Pancreas (tissue), 10 donors: ENCODE measurements at regions not wholly inside any gene's neighbourhood (a gene's known extent, or its start where the extent isn't known, plus 50 kb on each side); places are given as distances from the start of the nearest gene placed in this dataset.
"Not testable (repeated sequence)": the region's sequence is repeated elsewhere in the genome, so short reads cannot be mapped to it uniquely, and the experiment has no call there.

Experiments
- ATAC-seq, 4 donors: fragments of 200-7000 bp; cut with Tn5 transposase; one replicate each; pipeline versions ENCODE4 v1.8.0 to v1.9.1; 2020; ENCODE audit warnings: mild to moderate bottlenecking in 4 of 4, moderate library complexity in 4 of 4
- DNase-seq, 6 donors: peaks; one replicate each; pipeline ENCODE4 v3.0.0-alpha.2; 2020
- FAIRE-seq: peaks from 2 replicates; lab custom pipeline; 2012; peaks lifted over from hg19 to GRCh38; lab: Jason Lieb, UNC
- H3K27ac ChIP-seq, 4 donors: fragments of 200-600 bp; sonication (generic); 1 replicate in 3 of 4; 2 replicates in 1 of 4; pipeline versions ENCODE4 v1.5.0 to v1.8.0; 2020
- H3K27me3 ChIP-seq, 4 donors: fragments of 200-600 bp; one replicate each; pipeline ENCODE4 v1.8.0; 2021
- H3K36me3 ChIP-seq, 3 donors: fragments of 200-600 bp; sonication (generic) in 1 of 3; one replicate each; pipeline versions ENCODE4 v1.5.0 to v1.8.0; 2020 to 2021
- H3K4me1 ChIP-seq, 3 donors: fragments of 200-600 bp; one replicate each; pipeline ENCODE4 v1.8.0; 2021
- H3K4me3 ChIP-seq, 4 donors: fragments of 200-600 bp; sonication (generic) in 2 of 4; one replicate each; pipeline versions ENCODE4 v1.5.0 to v1.8.0; 2020 to 2021
- H3K9me3 ChIP-seq, 4 donors: fragments of 200-600 bp; one replicate each; pipeline ENCODE4 v1.8.0; 2021
- WGBS, 2 donors: extraction: QIAGEN DNeasy Blood & Tissue Kit; methylation state at CpG; one replicate each; pipeline ENCODE4 v1.1.7; 2013; 5-methylcytosine and 5-hydroxymethylcytosine counted together
- intact Hi-C, 3 donors: fragments of 100-400 bp; cut with DNase I; formaldehyde crosslinking; loops; one replicate each; pipeline versions ENCODE4 v1.11.1 to v1.14.2; 2022
- TF ChIP-seq, protein P1 (sequence below), 4 donors: fragments of 200-600 bp; sonication (generic) in 3 of 4; IDR thresholded peaks; one replicate each; pipeline versions ENCODE4 v1.5.0 to v1.8.0; 2021; ENCODE audit warnings: antibody characterized with exemption in 4 of 4
- donor health status: healthy with polysubstance abuse.
- donor health status: DM: no; HTN: no; CAD: no; lungs with moderate emphysema.
- donor health status: DM: no; HTN: no; CAD: no.
- donor health status: control.
- donor health status: control.
- donor health status: Bipolar disorder and iron deficiency.
- donor health status: DM: yes; HTN: yes; CAD: no.
- donor health status: DM: no; HTN: no; CAD: no.
- donor health status: DM: no; HTN: no; CAD: no.
- donor health status: DM: yes; HTN: yes; CAD: no.

DNA sequence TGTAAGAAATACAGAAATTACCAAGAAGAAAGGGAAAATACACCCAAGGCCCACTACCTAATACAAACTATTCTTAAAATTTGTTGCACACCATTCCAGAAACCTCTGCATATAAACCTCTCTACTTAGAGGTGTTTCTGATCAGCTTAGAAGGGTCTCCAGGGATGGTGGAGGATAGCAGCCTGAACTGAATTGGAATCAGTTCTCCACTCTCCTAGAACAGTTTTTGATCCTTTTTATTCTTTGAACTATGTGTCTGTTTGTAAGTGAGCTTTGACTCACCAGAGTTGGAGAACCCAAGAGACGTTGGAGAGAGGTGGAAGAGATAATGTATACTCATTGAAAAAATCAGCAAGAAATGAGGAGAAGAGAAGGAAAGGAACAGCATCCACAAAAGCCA, 96.6 kb upstream of the OTUD4 start:
- TF ChIP-seq, protein P1, sequence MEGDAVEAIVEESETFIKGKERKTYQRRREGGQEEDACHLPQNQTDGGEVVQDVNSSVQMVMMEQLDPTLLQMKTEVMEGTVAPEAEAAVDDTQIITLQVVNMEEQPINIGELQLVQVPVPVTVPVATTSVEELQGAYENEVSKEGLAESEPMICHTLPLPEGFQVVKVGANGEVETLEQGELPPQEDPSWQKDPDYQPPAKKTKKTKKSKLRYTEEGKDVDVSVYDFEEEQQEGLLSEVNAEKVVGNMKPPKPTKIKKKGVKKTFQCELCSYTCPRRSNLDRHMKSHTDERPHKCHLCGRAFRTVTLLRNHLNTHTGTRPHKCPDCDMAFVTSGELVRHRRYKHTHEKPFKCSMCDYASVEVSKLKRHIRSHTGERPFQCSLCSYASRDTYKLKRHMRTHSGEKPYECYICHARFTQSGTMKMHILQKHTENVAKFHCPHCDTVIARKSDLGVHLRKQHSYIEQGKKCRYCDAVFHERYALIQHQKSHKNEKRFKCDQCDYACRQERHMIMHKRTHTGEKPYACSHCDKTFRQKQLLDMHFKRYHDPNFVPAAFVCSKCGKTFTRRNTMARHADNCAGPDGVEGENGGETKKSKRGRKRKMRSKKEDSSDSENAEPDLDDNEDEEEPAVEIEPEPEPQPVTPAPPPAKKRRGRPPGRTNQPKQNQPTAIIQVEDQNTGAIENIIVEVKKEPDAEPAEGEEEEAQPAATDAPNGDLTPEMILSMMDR (IDR thresholded peaks at IDR 0.05), result no peak
- Histone ChIP-seq H3K4me1 (no peaks in the 10 kb centered on the region), H3K9me3 (no peaks in the 10 kb centered on the region), H3K27ac (no peak overlapping the region), H3K4me3 (no peak overlapping the region), H3K36me3 (no peaks in the 10 kb centered on the region), H3K27me3 (no peaks in the 10 kb centered on the region)
- ATAC-seq (no peak), FAIRE-seq (no peak), DNase-seq (no peak)
- intact Hi-C loops, result no loop called here
- 74 to 76% methylated on average over 1 of the region's 1 CpG for WGBS, 2 donors

DNA sequence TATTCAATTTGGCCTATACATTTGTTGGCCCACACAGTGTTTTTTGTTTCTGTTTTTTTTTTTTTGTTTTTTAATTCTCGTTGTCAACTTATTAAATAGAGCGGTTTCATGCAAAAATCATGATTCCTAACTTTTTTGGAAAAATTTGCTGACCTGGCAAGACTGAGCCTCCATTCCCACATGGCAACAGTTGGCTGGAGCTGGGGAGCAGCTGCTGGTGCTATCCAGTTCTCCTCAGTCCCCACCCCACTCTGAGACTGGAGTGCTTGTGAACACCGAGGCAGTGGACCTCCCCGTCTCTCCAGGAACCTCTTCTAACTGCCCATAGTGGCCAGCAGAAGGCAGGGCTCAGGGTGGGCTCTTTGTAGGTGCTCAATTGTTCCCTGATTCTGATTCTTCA, 95.7 kb upstream of the OTUD4 start:
- no peak for DNase-seq
- no peak for FAIRE-seq

DNA sequence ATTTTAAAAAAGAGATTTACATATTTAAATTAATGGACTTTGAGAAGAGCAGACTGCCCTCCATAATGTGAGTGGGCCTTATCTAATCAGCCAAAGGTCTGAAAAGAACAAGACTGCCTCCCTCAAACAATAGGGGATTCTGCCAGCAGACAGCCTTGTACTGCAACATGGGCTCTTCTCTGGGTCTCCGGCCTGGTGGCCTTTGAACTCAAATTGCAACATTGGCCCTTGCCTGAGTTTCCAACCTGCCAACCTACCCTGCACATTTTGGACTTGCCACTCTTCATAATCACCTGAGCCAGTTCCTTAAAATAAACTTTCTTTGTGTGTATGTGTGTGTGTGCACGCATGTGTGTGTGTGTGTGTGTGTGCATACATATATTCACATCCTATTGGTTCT, 90.8 kb upstream of the OTUD4 start:
- Histone ChIP-seq H3K4me3 (no peak overlapping the region), H3K9me3 (no peaks in the 10 kb centered on the region), H3K36me3 (no peaks in the 10 kb centered on the region), H3K27ac (no peak overlapping the region), H3K27me3 (no peaks in the 10 kb centered on the region), H3K4me1 (no peaks in the 10 kb centered on the region)
- no peak for FAIRE-seq
- intact Hi-C loops, result no loop called here
- no peak for ATAC-seq
- 31 to 43% methylated on average over 2 of the region's 2 CpGs for WGBS, 2 donors
- TF ChIP-seq, protein P1 (IDR thresholded peaks at IDR 0.05), result no peak
- DNase-seq, result no peak

More for the DNA sequence above, 95.7 kb upstream of the OTUD4 start:
- Histone ChIP-seq H3K9me3 (no peaks in the 10 kb centered on the region), H3K27ac (no peak overlapping the region), H3K4me3 (no peak overlapping the region), H3K27me3 (no peaks in the 10 kb centered on the region), H3K36me3 (no peaks in the 10 kb centered on the region), H3K4me1 (no peaks in the 10 kb centered on the region)
- TF ChIP-seq, protein P1 (IDR thresholded peaks at IDR 0.05), result no peak
- intact Hi-C loops, result no loop called here
- no peak for ATAC-seq
- 90 to 94% methylated on average over 4 of the region's 4 CpGs for WGBS, 2 donors

DNA sequence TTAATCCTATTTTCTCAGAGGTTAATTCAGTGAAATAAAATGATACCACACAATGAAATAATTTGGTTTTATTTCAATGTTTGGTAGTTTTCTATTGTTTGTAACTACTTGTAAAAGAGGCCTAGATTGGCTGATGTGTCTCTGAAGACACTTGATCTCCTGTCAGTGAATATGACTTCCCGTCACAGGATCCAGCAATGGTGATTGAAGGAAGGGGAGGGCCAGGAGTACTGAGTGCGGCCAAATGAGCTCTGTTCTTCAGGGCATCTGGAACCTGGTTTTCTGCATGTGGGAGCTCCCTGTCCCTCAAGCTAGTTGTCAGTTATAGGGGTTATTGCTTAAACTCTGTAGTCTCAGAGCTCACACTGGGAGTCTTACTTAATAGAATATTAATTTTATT, 86.5 kb upstream of the OTUD4 start:
- intact Hi-C loops, result no loop called here
- 39 to 52% methylated on average over 2 of the region's 2 CpGs for WGBS, 2 donors
- TF ChIP-seq, protein P1 (IDR thresholded peaks at IDR 0.05), result no peak
- ATAC-seq, result no peak
- no peak for FAIRE-seq
- H3K27ac ChIP-seq, result no peak overlapping the region
- H3K9me3 ChIP-seq, result no peaks in the 10 kb centered on the region
- H3K36me3 ChIP-seq, result no peaks in the 10 kb centered on the region
- no peak overlapping the region for H3K4me3 ChIP-seq
- H3K4me1 ChIP-seq, result no peaks in the 10 kb centered on the region
- no peak for DNase-seq
- no peaks in the 10 kb centered on the region for H3K27me3 ChIP-seq

DNA sequence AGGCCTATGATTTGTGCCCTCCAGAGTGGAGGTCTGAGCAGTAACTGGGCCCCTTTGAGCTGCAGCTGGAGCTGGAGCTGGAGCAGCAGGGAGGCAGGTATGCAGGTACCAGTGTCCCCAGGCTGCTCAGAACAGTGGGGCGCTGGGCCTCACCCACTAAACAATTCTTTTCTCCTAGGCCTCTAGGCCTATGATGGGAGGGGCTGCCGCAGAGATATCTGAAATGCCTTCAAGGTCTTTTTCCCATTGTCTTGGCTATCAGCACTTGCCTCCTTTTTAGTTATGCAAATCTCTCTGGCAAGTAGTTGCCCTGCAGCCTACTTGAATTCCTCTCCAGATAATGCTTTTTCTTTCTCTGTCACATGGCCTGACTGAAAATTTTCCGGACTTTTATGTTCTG, 79.7 kb upstream of the OTUD4 start:
- Histone ChIP-seq H3K4me3 (no peak overlapping the region), H3K4me1 (no peaks in the 10 kb centered on the region), H3K36me3 (no peaks in the 10 kb centered on the region), H3K27me3 (no peaks in the 10 kb centered on the region), H3K9me3 (no peaks in the 10 kb centered on the region), H3K27ac (no peak overlapping the region)
- TF ChIP-seq, protein P1 (IDR thresholded peaks at IDR 0.05), result no peak
- intact Hi-C loops, result no loop called here
- DNase-seq (no peak), FAIRE-seq (no peak), ATAC-seq (no peak)
- 73 to 86% methylated on average over 3 of the region's 3 CpGs for WGBS, 2 donors

DNA sequence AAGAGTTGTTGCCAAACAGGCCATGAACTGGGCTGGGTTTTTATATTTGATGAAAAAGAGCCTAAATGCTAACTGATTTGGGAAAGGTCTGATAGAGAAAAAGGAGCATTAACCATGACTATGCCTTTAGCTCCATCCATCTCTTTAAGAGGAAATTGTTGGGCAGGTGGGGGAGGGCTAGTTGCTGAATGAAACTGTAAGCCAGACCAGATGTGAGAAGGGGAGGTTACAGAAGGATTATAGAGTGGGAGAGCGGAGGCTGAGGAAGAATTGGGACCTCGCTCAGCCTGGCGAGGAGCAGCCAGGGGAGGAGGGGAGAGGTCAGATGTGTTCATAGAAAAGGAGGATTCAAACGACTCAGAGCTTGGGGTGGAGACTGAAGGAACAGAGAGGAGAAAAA, 74.9 kb upstream of the OTUD4 start:
- H3K27ac ChIP-seq, intact Hi-C loops, H3K27me3 ChIP-seq, H3K4me1 ChIP-seq, DNase-seq, H3K9me3 ChIP-seq, ATAC-seq, H3K4me3 ChIP-seq, H3K36me3 ChIP-seq, FAIRE-seq: not testable (repeated sequence)
- 73 to 82% methylated on average over 4 of the region's 4 CpGs for WGBS, 2 donors
